ENCODE measurements at regions not wholly inside any gene's neighbourhood (a gene's known extent, or its start where the extent isn't known, plus 50 kb on each side); places are given as distances from the start of the nearest gene placed in this dataset.
"Not testable (repeated sequence)": the region's sequence is repeated elsewhere in the genome, so short reads cannot be mapped to it uniquely, and the experiment has no call there.

- CTCF ChIA-PET; DNase-seq (ENCODE audit: extremely low spot score); POLR2A ChIA-PET: not testable (repeated sequence)
Observed at GRCh38 chr15:20297603-20298123, 243.9 kb downstream of the GOLGA6L6 start.

GRCh38 chr15:20296261-20296660 lies 245.3 kb downstream of the GOLGA6L6 start:
- DNase-seq (ENCODE audit: extremely low spot score); CTCF ChIA-PET; POLR2A ChIA-PET: not testable (repeated sequence)

- POLR2A ChIA-PET, result no interaction called here
- DNase-seq (ENCODE audit: extremely low spot score), result no peak
- TF ChIP-seq SUZ12 (IDR thresholded peaks at IDR 0.05) (no peak), SP1 (IDR thresholded peaks at IDR 0.05) (no peak), ZNF384 (IDR thresholded peaks at IDR 0.05) (no peak), ARNT (IDR thresholded peaks at IDR 0.05) (no peak), ELF4 (IDR thresholded peaks at IDR 0.05) (no peak), BHLHE40 (IDR thresholded peaks at IDR 0.05; ENCODE audit: borderline replicate concordance) (no peak), NFRKB (IDR thresholded peaks at IDR 0.05) (no peak), FOXA1 (IDR thresholded peaks at IDR 0.05) (no peak), FOXM1 (IDR thresholded peaks at IDR 0.05; ENCODE audit: borderline replicate concordance) (no peak), FOXK2 (IDR thresholded peaks at IDR 0.05) (no peak), TARDBP (IDR thresholded peaks at IDR 0.05) (no peak), HDGF (IDR thresholded peaks at IDR 0.05; ENCODE audit: borderline replicate concordance) (no peak), L3MBTL2 (conservative IDR thresholded peaks at IDR 0.05) (no peak), LEF1 (IDR thresholded peaks at IDR 0.05; ENCODE audit: borderline replicate concordance) (no peak), PKNOX1 (IDR thresholded peaks at IDR 0.05) (no peak), CTBP1 (IDR thresholded peaks at IDR 0.05; ENCODE audit: borderline replicate concordance) (no peak)
- CTCF ChIA-PET, result no interaction called here
Observed at GRCh38 chr15:20295238-20295811, 246.3 kb downstream of the GOLGA6L6 start.

GRCh38 chr15:20294651-20295237 lies 246.9 kb downstream of the GOLGA6L6 start:
- ChIA-PET POLR2A (no interaction called here), CTCF (no interaction called here)
- TF ChIP-seq ZNF384 (IDR thresholded peaks at IDR 0.05), result no peak
- no peak for TF ChIP-seq FOXM1 (IDR thresholded peaks at IDR 0.05; ENCODE audit: borderline replicate concordance)
- no peak for TF ChIP-seq PKNOX1 (IDR thresholded peaks at IDR 0.05)
- no peak for TF ChIP-seq L3MBTL2 (conservative IDR thresholded peaks at IDR 0.05)
- TF ChIP-seq HDGF (IDR thresholded peaks at IDR 0.05; ENCODE audit: borderline replicate concordance), result no peak
- no peak for TF ChIP-seq SUZ12 (IDR thresholded peaks at IDR 0.05)
- no peak for TF ChIP-seq FOXA1 (IDR thresholded peaks at IDR 0.05)
- no peak for TF ChIP-seq FOXK2 (IDR thresholded peaks at IDR 0.05)
- no peak for TF ChIP-seq ARNT (IDR thresholded peaks at IDR 0.05)
- no peak for TF ChIP-seq SP1 (IDR thresholded peaks at IDR 0.05)
- TF ChIP-seq BHLHE40 (IDR thresholded peaks at IDR 0.05; ENCODE audit: borderline replicate concordance), result no peak
- no peak for TF ChIP-seq ELF4 (IDR thresholded peaks at IDR 0.05)
- TF ChIP-seq TARDBP (IDR thresholded peaks at IDR 0.05), result no peak
- no peak for TF ChIP-seq LEF1 (IDR thresholded peaks at IDR 0.05; ENCODE audit: borderline replicate concordance)
- no peak for TF ChIP-seq CTBP1 (IDR thresholded peaks at IDR 0.05; ENCODE audit: borderline replicate concordance)
- TF ChIP-seq NFRKB (IDR thresholded peaks at IDR 0.05), result no peak
- DNase-seq (ENCODE audit: extremely low spot score), result no peak

GRCh38 chr15:20292422-20293005 lies 249.1 kb downstream of the GOLGA6L6 start:
- DNase-seq (ENCODE audit: extremely low spot score); CTCF ChIA-PET; POLR2A ChIA-PET: not testable (repeated sequence)

- DNase-seq (ENCODE audit: extremely low spot score); POLR2A ChIA-PET; CTCF ChIA-PET: not testable (repeated sequence)
Observed at GRCh38 chr15:20291616-20292015, 250.0 kb downstream of the GOLGA6L6 start.

- CTCF ChIA-PET, result not testable (repeated sequence)
Observed at GRCh38 chr15:20290606-20291005, 251.0 kb downstream of the GOLGA6L6 start.

GRCh38 chr15:20289538-20290103 lies 252.0 kb downstream of the GOLGA6L6 start:
- CTCF ChIA-PET, result not testable (repeated sequence)

More at GRCh38 chr15:20290606-20291005, 251.0 kb downstream of the GOLGA6L6 start:
- POLR2A ChIA-PET; DNase-seq (ENCODE audit: extremely low spot score): not testable (repeated sequence)

GRCh38 chr15:20288800-20289537 lies 252.6 kb downstream of the GOLGA6L6 start:
- DNase-seq (ENCODE audit: extremely low spot score); CTCF ChIA-PET; POLR2A ChIA-PET: not testable (repeated sequence)

More at GRCh38 chr15:20289538-20290103, 252.0 kb downstream of the GOLGA6L6 start:
- DNase-seq (ENCODE audit: extremely low spot score); POLR2A ChIA-PET: not testable (repeated sequence)

GRCh38 chr15:20286559-20286958 lies 255.0 kb downstream of the GOLGA6L6 start:
- CTCF ChIA-PET; DNase-seq (ENCODE audit: extremely low spot score); POLR2A ChIA-PET: not testable (repeated sequence)

GRCh38 chr15:20285696-20286300 lies 255.8 kb downstream of the GOLGA6L6 start:
- POLR2A ChIA-PET; DNase-seq (ENCODE audit: extremely low spot score); CTCF ChIA-PET: not testable (repeated sequence)

Data from HEK293T (cell line).